Endothelial cell (in vitro differentiated cells): ENCODE measurements at regions not wholly inside any gene's neighbourhood (a gene's known extent, or its start where the extent isn't known, plus 50 kb on each side); places are given as distances from the start of the nearest gene placed in this dataset.

ENCODE experiments used
- DNase-seq: peaks from one replicate; pipeline ENCODE4 v3.0.0; 2021; ENCODE audit warnings: low spot score
- H3K27ac Mint-ChIP-seq: one replicate; pipeline ENCODE4 v1.8.0; 2021; ENCODE audit warnings: mixed read lengths, inconsistent platforms; ENCODE audit not compliant: unreplicated experiment
- H3K27me3 Mint-ChIP-seq: one replicate; pipeline ENCODE4 v1.8.0; 2021; ENCODE audit warnings: mild to moderate bottlenecking, moderate library complexity, mixed read lengths, inconsistent platforms; ENCODE audit not compliant: unreplicated experiment
- H3K36me3 Mint-ChIP-seq: one replicate; pipeline ENCODE4 v1.8.0; 2021; ENCODE audit warnings: mild to moderate bottlenecking, low read depth, mixed read lengths, inconsistent platforms; ENCODE audit not compliant: unreplicated experiment
- H3K4me1 Mint-ChIP-seq: one replicate; pipeline ENCODE4 v1.8.0; 2021; ENCODE audit warnings: mild to moderate bottlenecking, mixed read lengths, inconsistent platforms; ENCODE audit not compliant: unreplicated experiment
- H3K4me3 Mint-ChIP-seq: one replicate; pipeline ENCODE4 v1.8.0; 2021; ENCODE audit warnings: mild to moderate bottlenecking, mixed read lengths, inconsistent platforms; ENCODE audit not compliant: unreplicated experiment
- H3K9me3 Mint-ChIP-seq: one replicate; pipeline ENCODE4 v1.8.0; 2021; ENCODE audit warnings: mixed read lengths, inconsistent platforms; ENCODE audit not compliant: unreplicated experiment
- CTCF ChIP-seq: fragments of 200-600 bp; sonication (generic); IDR thresholded peaks from one replicate; pipeline ENCODE4 v1.5.0; 2021; ENCODE audit warnings: antibody characterized with exemption; ENCODE audit not compliant: unreplicated experiment

GRCh38 chr12:88924162-88924561 is 343.9 kb upstream of the KITLG start:
- no peak for DNase-seq
- H3K9me3 Mint-ChIP-seq = no peaks in the 10 kb centered on the region
- no peaks in the 10 kb centered on the region for H3K36me3 Mint-ChIP-seq
- peaks cover 2% of the 10 kb centered on the region for H3K27me3 Mint-ChIP-seq
- H3K4me3 Mint-ChIP-seq = no peak overlapping the region
- H3K27ac Mint-ChIP-seq = no peak overlapping the region
- no peak for TF ChIP-seq CTCF
- peaks cover 20% of the 10 kb centered on the region for H3K4me1 Mint-ChIP-seq

GRCh38 chr12:88923631-88924030 is 343.4 kb upstream of the KITLG start:
- peaks cover 2% of the 10 kb centered on the region for H3K27me3 Mint-ChIP-seq
- no peak for DNase-seq
- H3K9me3 Mint-ChIP-seq = no peaks in the 10 kb centered on the region
- peaks cover 20% of the 10 kb centered on the region for H3K4me1 Mint-ChIP-seq
- no peak for TF ChIP-seq CTCF
- H3K36me3 Mint-ChIP-seq = no peaks in the 10 kb centered on the region
- H3K4me3 Mint-ChIP-seq = no peak overlapping the region
- H3K27ac Mint-ChIP-seq = no peak overlapping the region

GRCh38 chr12:88922816-88923215 is 342.5 kb upstream of the KITLG start:
- no peak overlapping the region for H3K27ac Mint-ChIP-seq
- H3K27me3 Mint-ChIP-seq = peaks cover 2% of the 10 kb centered on the region
- TF ChIP-seq CTCF = no peak
- no peaks in the 10 kb centered on the region for H3K9me3 Mint-ChIP-seq
- DNase-seq = no peak
- no peak overlapping the region for H3K4me3 Mint-ChIP-seq
- H3K36me3 Mint-ChIP-seq = no peaks in the 10 kb centered on the region
- peaks cover 20% of the 10 kb centered on the region for H3K4me1 Mint-ChIP-seq

- Mint-ChIP-seq H3K27ac (no peak overlapping the region), H3K27me3 (peaks cover 2% of the 10 kb centered on the region), H3K36me3 (no peaks in the 10 kb centered on the region), H3K9me3 (no peaks in the 10 kb centered on the region), H3K4me1 (peaks cover 20% of the 10 kb centered on the region), H3K4me3 (no peak overlapping the region)
- TF ChIP-seq CTCF = no peak
- DNase-seq = no peak
Observed at GRCh38 chr12:88921890-88922532, 341.7 kb upstream of the KITLG start.

- Mint-ChIP-seq H3K27ac (peak overlapping the region; percentile 37), H3K4me1 (peaks cover 18% of the 10 kb centered on the region), H3K9me3 (no peaks in the 10 kb centered on the region), H3K4me3 (no peak overlapping the region), H3K36me3 (no peaks in the 10 kb centered on the region), H3K27me3 (peaks cover 2% of the 10 kb centered on the region)
- no peak for DNase-seq
- TF ChIP-seq CTCF = no peak
Observed at GRCh38 chr12:88921434-88921833, 341.2 kb upstream of the KITLG start.
